Progenitor cell of endocrine pancreas (in vitro differentiated cells): ENCODE measurements at regions not wholly inside any gene's neighbourhood (a gene's known extent, or its start where the extent isn't known, plus 50 kb on each side); places are given as distances from the start of the nearest gene placed in this dataset.

Experiments
- DNase-seq: peaks from one replicate; pipeline ENCODE4 v3.0.0; 2021; ENCODE audit warnings: low spot score; ENCODE audit not compliant: unreplicated experiment
- H3K27ac Mint-ChIP-seq: 2 replicates; pipeline ENCODE4 v1.8.0; 2021; ENCODE audit warnings: mild to moderate bottlenecking, moderate library complexity, mixed read lengths
- H3K27me3 Mint-ChIP-seq: 2 replicates; pipeline ENCODE4 v1.8.0; 2021; ENCODE audit warnings: mixed read lengths
- H3K36me3 Mint-ChIP-seq: 2 replicates; pipeline ENCODE4 v1.8.0; 2022; ENCODE audit warnings: mixed read lengths; ENCODE audit not compliant: insufficient read depth
- H3K4me1 Mint-ChIP-seq: 2 replicates; pipeline ENCODE4 v1.8.0; 2021; ENCODE audit warnings: low read depth, mixed read lengths
- H3K4me3 Mint-ChIP-seq: 2 replicates; pipeline ENCODE4 v1.8.0; 2021; ENCODE audit warnings: low read depth, mild to moderate bottlenecking, moderate library complexity, mixed read lengths
- H3K9me3 Mint-ChIP-seq: 2 replicates; pipeline ENCODE4 v1.8.0; 2021; ENCODE audit warnings: low read depth, mixed read lengths
- CTCF ChIP-seq: fragments of 200-600 bp; sonication (generic); IDR thresholded peaks from one replicate; pipeline ENCODE4 v1.5.0; 2021; ENCODE audit warnings: antibody characterized with exemption, mild to moderate bottlenecking; ENCODE audit not compliant: unreplicated experiment

- Mint-ChIP-seq H3K4me1 (peaks cover 8% of the 10 kb centered on the region), H3K9me3 (no peaks in the 10 kb centered on the region), H3K4me3 (no peak overlapping the region), H3K27ac (no peak overlapping the region), H3K36me3 (no peaks in the 10 kb centered on the region), H3K27me3 (no peaks in the 10 kb centered on the region)
- no peak for TF ChIP-seq CTCF
- no peak for DNase-seq
Measured at GRCh38 chr7:18429547-18429946, 66.0 kb upstream of the HDAC9 start.

GRCh38 chr7:18430810-18431209 is 64.7 kb upstream of the HDAC9 start:
- Mint-ChIP-seq H3K4me1 (peaks cover 8% of the 10 kb centered on the region), H3K27ac (no peak overlapping the region), H3K27me3 (no peaks in the 10 kb centered on the region), H3K36me3 (no peaks in the 10 kb centered on the region), H3K9me3 (no peaks in the 10 kb centered on the region), H3K4me3 (no peak overlapping the region)
- DNase-seq = no peak
- no peak for TF ChIP-seq CTCF

- Mint-ChIP-seq H3K4me1 (peaks cover 4% of the 10 kb centered on the region), H3K27me3 (no peaks in the 10 kb centered on the region), H3K27ac (no peak overlapping the region), H3K36me3 (no peaks in the 10 kb centered on the region), H3K4me3 (no peak overlapping the region), H3K9me3 (no peaks in the 10 kb centered on the region)
- no peak for DNase-seq
- TF ChIP-seq CTCF = no peak
Measured at GRCh38 chr7:18434171-18434570, 61.4 kb upstream of the HDAC9 start.

- H3K36me3 Mint-ChIP-seq = no peaks in the 10 kb centered on the region
- H3K27ac Mint-ChIP-seq = no peak overlapping the region
- H3K4me1 Mint-ChIP-seq = no peaks in the 10 kb centered on the region
- DNase-seq = no peak
- no peak overlapping the region for H3K4me3 Mint-ChIP-seq
- TF ChIP-seq CTCF = no peak
- H3K9me3 Mint-ChIP-seq = no peaks in the 10 kb centered on the region
- H3K27me3 Mint-ChIP-seq = no peaks in the 10 kb centered on the region
Measured at GRCh38 chr7:18437101-18437500, 58.4 kb upstream of the HDAC9 start.

- Mint-ChIP-seq H3K4me1 (no peaks in the 10 kb centered on the region), H3K36me3 (no peaks in the 10 kb centered on the region), H3K27ac (no peak overlapping the region), H3K4me3 (no peak overlapping the region), H3K27me3 (no peaks in the 10 kb centered on the region), H3K9me3 (peaks cover 3% of the 10 kb centered on the region)
- TF ChIP-seq CTCF = no peak
- no peak for DNase-seq
Measured at GRCh38 chr7:18440934-18441333, 54.6 kb upstream of the HDAC9 start.
